MCF 10A (cell line): ENCODE measurements at regions not wholly inside any gene's neighbourhood (a gene's known extent, or its start where the extent isn't known, plus 50 kb on each side); places are given as distances from the start of the nearest gene placed in this dataset.

Experiments
- BruUV-seq: library from RNA; stranded (reverse); fragments of 400-500 nt; replicated peaks from 2 replicates; lab custom pipeline; 2021; lab: Mats Ljungman, UMichigan
- CTCF ChIA-PET: fragments of 300-600 bp; sonication (Branson Sonifier 250); formaldehyde crosslinking; extraction: SDS; loops from one replicate; lab custom pipeline; 2021; ENCODE audit warnings: antibody characterized with exemption, inconsistent platforms; lab: Yijun Ruan, JAX
- POLR2A ChIA-PET: fragments of 300-600, 350-650 bp; sonication (Branson Sonifier 250); formaldehyde crosslinking; extraction: SDS; loops from one replicate; lab custom pipeline; 2020; ENCODE audit warnings: antibody characterized with exemption, inconsistent platforms; lab: Yijun Ruan, JAX
- DNase-seq: peaks from one replicate; pipeline ENCODE4 v3.0.0-alpha.2; 2018; ENCODE audit not compliant: unreplicated experiment
- H3K27ac Mint-ChIP-seq: one replicate; pipeline ENCODE4 v1.8.0; 2022; ENCODE audit warnings: mild to moderate bottlenecking, low read depth, mixed read lengths; ENCODE audit not compliant: unreplicated experiment
- H3K27me3 Mint-ChIP-seq: one replicate; pipeline ENCODE4 v1.8.0; 2022; ENCODE audit warnings: mixed read lengths; ENCODE audit not compliant: insufficient read depth, unreplicated experiment
- H3K36me3 Mint-ChIP-seq: one replicate; pipeline ENCODE4 v1.8.0; 2022; ENCODE audit warnings: mild to moderate bottlenecking, moderate library complexity, mixed read lengths; ENCODE audit not compliant: insufficient read depth, unreplicated experiment
- H3K4me1 Mint-ChIP-seq: one replicate; pipeline ENCODE4 v1.8.0; 2022; ENCODE audit warnings: mixed read lengths; ENCODE audit not compliant: insufficient read depth, unreplicated experiment
- H3K4me3 Mint-ChIP-seq: one replicate; pipeline ENCODE4 v1.8.0; 2022; ENCODE audit warnings: mild to moderate bottlenecking, moderate library complexity, mixed read lengths; ENCODE audit not compliant: unreplicated experiment
- H3K9me3 Mint-ChIP-seq: one replicate; pipeline ENCODE4 v1.8.0; 2022; ENCODE audit warnings: mixed read lengths; ENCODE audit not compliant: unreplicated experiment
- intact Hi-C: fragments of 100-400 bp; cut with micrococcal nuclease; formaldehyde crosslinking; loops from 2 replicates; pipeline ENCODE4 v1.14.1; 2022
- TF ChIP-seq, protein P1 (sequence below): fragments of 200-600 bp; IDR thresholded peaks from one replicate; pipeline ENCODE4 v1.8.0; 2022; ENCODE audit warnings: antibody characterized with exemption, mild to moderate bottlenecking; ENCODE audit not compliant: unreplicated experiment

DNA sequence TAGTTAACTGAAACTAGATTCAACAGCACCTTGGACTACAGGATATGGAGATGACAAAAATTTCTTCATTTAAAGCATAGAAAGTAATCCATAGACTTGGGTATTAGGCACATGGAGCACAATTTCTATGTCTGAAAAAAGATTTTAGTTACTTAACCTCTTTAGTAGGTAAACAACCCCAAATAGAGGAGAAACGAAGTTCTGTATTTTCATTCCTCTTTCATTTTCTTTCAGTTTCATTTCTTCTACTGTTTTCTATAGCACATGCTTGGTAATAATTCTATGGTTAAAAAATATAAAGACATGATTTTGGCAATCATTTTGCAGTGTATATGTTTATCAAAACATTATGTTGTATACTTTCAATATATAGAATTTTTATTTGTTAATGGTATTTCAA is 99.5 kb downstream of the CASP12 start:
- TF ChIP-seq, protein P1, sequence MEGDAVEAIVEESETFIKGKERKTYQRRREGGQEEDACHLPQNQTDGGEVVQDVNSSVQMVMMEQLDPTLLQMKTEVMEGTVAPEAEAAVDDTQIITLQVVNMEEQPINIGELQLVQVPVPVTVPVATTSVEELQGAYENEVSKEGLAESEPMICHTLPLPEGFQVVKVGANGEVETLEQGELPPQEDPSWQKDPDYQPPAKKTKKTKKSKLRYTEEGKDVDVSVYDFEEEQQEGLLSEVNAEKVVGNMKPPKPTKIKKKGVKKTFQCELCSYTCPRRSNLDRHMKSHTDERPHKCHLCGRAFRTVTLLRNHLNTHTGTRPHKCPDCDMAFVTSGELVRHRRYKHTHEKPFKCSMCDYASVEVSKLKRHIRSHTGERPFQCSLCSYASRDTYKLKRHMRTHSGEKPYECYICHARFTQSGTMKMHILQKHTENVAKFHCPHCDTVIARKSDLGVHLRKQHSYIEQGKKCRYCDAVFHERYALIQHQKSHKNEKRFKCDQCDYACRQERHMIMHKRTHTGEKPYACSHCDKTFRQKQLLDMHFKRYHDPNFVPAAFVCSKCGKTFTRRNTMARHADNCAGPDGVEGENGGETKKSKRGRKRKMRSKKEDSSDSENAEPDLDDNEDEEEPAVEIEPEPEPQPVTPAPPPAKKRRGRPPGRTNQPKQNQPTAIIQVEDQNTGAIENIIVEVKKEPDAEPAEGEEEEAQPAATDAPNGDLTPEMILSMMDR = no peak
- Mint-ChIP-seq H3K4me3 (no peak overlapping the region), H3K27me3 (no peaks in the 10 kb centered on the region), H3K4me1 (no peaks in the 10 kb centered on the region), H3K27ac (no peak overlapping the region), H3K9me3 (no peaks in the 10 kb centered on the region), H3K36me3 (no peaks in the 10 kb centered on the region)
- BruUV-seq = no TSS peak
- ChIA-PET CTCF (no interaction called here), POLR2A (no interaction called here)
- intact Hi-C loops = no loop called here
- DNase-seq = no peak

DNA sequence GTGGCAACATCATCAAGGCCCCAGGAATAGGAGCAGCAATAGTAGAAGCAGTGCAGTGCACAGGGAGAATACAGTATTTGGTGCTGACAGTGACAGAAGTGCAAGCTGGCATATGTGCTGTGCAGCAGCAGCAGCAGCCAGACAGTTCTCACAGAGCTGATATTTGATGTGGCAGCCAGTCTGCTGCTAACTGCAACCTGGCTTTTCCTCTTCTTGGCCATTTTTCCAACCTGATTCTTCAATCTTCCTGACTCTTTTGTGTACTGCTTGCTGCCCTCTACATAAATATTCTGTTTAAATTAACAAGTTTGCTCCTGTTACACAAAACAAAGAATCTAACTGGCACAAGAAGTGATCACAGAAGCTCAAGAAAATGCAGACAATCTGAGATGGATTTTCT is 102.0 kb downstream of the CASP12 start:
- no peaks in the 10 kb centered on the region for H3K4me1 Mint-ChIP-seq
- CTCF ChIA-PET = interaction anchor here (0.6 kb wide), 1 partner anchor 1063 kb away, joined by 3 read pairs; no protein-coding TSS in a partner anchor
- POLR2A ChIA-PET = no interaction called here

DNA sequence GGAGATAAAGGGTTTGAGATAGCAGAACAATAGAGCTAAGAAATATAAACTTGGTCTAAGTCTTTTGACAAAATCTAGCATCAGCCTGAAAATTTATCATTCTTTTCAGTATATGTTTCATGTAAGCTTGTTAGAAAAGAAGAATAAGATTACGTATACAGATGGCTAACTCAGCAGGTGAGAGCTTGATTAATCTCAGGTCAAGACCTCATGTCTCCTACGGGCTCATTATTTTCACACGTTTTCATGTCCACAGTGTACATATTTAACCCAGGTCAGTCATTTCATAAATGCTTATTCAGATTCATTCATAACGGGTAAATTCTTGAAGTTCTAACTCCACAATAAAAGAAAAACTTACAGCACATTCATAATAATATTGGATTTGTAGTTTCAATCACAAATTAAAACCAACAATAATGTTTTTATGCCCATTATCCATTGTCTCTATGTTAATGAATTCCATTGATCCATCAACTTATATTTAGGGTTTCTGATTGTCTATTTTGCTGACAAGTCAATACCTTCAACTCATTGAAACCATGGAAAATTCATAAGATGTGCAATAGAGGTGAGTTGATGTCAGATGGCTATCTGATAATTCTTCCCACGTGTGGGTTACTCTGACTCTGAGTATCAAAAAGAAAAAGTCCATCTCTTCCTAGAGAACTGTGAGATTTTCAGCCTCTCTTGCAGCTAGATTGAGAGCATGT is 102.6 kb downstream of the CASP12 start:
- intact Hi-C loops = no loop called here
- DNase-seq = no peak
- no TSS peak for BruUV-seq
- TF ChIP-seq, protein P1 = no peak
- H3K27me3 Mint-ChIP-seq = no peaks in the 10 kb centered on the region
- no peak overlapping the region for H3K27ac Mint-ChIP-seq
- no peak overlapping the region for H3K4me3 Mint-ChIP-seq
- no peaks in the 10 kb centered on the region for H3K4me1 Mint-ChIP-seq
- ChIA-PET POLR2A (no interaction called here), CTCF (interaction anchor here (0.6 to 1.1 kb wide), 3 partner anchors 104 to 1288 kb away, joined by 3 read pairs; no protein-coding TSS in a partner anchor)
- no peaks in the 10 kb centered on the region for H3K36me3 Mint-ChIP-seq
- no peaks in the 10 kb centered on the region for H3K9me3 Mint-ChIP-seq

More for the DNA sequence above, 102.0 kb downstream of the CASP12 start:
- Mint-ChIP-seq H3K36me3 (no peaks in the 10 kb centered on the region), H3K4me3 (no peak overlapping the region), H3K9me3 (no peaks in the 10 kb centered on the region), H3K27ac (no peak overlapping the region), H3K27me3 (no peaks in the 10 kb centered on the region)
- TF ChIP-seq, protein P1 = no peak
- no TSS peak for BruUV-seq
- no peak for DNase-seq
- intact Hi-C loops = no loop called here

DNA sequence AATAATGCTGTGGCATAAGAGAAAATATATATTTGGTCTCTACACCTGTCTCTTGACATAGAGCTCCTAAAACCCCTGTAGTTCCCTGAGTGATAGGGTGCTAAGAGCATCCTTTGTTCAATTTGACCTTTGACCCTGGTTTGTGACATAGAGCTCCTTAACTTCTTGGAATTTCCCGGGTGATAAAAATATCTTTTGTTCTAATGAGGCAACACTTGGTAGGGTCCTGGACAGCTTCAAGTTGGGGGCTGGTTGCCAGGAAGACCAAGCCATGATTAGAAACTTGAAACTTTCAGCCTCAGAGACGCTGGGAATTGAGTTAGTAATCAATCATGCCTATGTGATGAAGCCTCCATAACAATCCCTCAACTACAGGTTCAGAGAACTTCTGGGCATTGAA is 105.4 kb downstream of the CASP12 start:
- no peaks in the 10 kb centered on the region for H3K4me1 Mint-ChIP-seq
- no peak for DNase-seq
- no peaks in the 10 kb centered on the region for H3K27me3 Mint-ChIP-seq
- BruUV-seq = no TSS peak
- ChIA-PET POLR2A (interaction anchor here (0.6 kb wide), 2 partner anchors 9 to 1525 kb away, joined by 3 read pairs; no protein-coding TSS in a partner anchor), CTCF (no interaction called here)
- H3K36me3 Mint-ChIP-seq = no peaks in the 10 kb centered on the region
- H3K9me3 Mint-ChIP-seq = no peaks in the 10 kb centered on the region
- no peak overlapping the region for H3K4me3 Mint-ChIP-seq
- no peak overlapping the region for H3K27ac Mint-ChIP-seq
- TF ChIP-seq, protein P1 = no peak
- intact Hi-C loops = no loop called here
